Activated B cell treated with CpG ODN at 0.5 μM for 24 hours (primary cell): ENCODE measurements at regions not wholly inside any gene's neighbourhood (a gene's known extent, or its start where the extent isn't known, plus 50 kb on each side); places are given as distances from the start of the nearest gene placed in this dataset.

ENCODE experiments used
- ATAC-seq: fragments of 200-7000 bp; cut with Tn5 transposase; one replicate; pipeline ENCODE4 v1.10.0; 2021; ENCODE audit warnings: low read depth, mild to moderate bottlenecking, moderate library complexity
- CTCF ChIA-PET: fragments of 350-600 bp; sonication (Branson Sonifier 250); formaldehyde crosslinking; loops from one replicate; lab custom pipeline; 2021; ENCODE audit warnings: antibody characterized with exemption; lab: Charles Lee
- POLR2A ChIA-PET: fragments of 350-600 bp; sonication (Branson Sonifier 250); formaldehyde crosslinking; loops from one replicate; lab custom pipeline; 2021; ENCODE audit warnings: antibody characterized with exemption; lab: Charles Lee
- DNase-seq: peaks from one replicate; pipeline ENCODE4 v3.0.0; 2022
- H3K27ac Mint-ChIP-seq: one replicate; pipeline ENCODE4 v1.8.0; 2020; ENCODE audit warnings: mixed read lengths
- H3K27me3 Mint-ChIP-seq: one replicate; pipeline ENCODE4 v1.8.0; 2021; ENCODE audit warnings: mixed read lengths
- H3K36me3 Mint-ChIP-seq: one replicate; pipeline ENCODE4 v1.8.0; 2021; ENCODE audit warnings: low read depth, mixed read lengths
- H3K4me1 Mint-ChIP-seq: one replicate; pipeline ENCODE4 v1.8.0; 2021; ENCODE audit warnings: mixed read lengths
- H3K4me3 Mint-ChIP-seq: one replicate; pipeline ENCODE4 v1.8.0; 2020; ENCODE audit warnings: mild to moderate bottlenecking, mixed read lengths
- H3K9me3 Mint-ChIP-seq: one replicate; pipeline ENCODE4 v1.8.0; 2020; ENCODE audit warnings: mixed read lengths
- intact Hi-C: fragments of 100-400 bp; cut with micrococcal nuclease; formaldehyde crosslinking; loops from one replicate; pipeline ENCODE4 v1.15.1; 2024
- TF ChIP-seq, protein P1 (sequence below): fragments of 200-600 bp; IDR thresholded peaks from one replicate; pipeline ENCODE4 v1.8.0; 2022; ENCODE audit warnings: antibody characterized with exemption, mild to moderate bottlenecking

DNA sequence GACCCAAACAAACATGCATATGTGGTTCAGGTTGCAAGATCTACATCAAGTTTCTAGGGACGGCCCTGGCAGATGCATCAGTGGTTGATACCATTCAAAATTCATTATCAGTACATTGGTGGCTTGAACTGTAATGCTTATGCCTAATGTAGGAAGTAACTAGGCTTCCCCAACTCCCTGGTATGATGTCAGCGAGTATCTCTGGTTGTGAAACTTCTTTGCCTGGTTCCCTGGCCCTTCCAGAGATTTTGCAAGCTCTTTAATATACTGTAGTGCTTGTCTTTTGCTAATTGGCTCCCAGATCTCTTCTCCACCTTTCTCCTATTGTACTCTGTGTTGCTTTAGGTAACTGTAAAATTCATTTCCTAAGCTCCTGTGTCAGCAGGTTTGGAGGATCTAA is 114.8 kb upstream of the RARB start:
- Mint-ChIP-seq H3K4me1 (no peaks in the 10 kb centered on the region), H3K27ac (no peak overlapping the region), H3K27me3 (no peaks in the 10 kb centered on the region), H3K36me3 (no peaks in the 10 kb centered on the region), H3K4me3 (no peak overlapping the region), H3K9me3 (no peaks in the 10 kb centered on the region)
- ChIA-PET CTCF (no interaction called here), POLR2A (no interaction called here)
- TF ChIP-seq, protein P1, sequence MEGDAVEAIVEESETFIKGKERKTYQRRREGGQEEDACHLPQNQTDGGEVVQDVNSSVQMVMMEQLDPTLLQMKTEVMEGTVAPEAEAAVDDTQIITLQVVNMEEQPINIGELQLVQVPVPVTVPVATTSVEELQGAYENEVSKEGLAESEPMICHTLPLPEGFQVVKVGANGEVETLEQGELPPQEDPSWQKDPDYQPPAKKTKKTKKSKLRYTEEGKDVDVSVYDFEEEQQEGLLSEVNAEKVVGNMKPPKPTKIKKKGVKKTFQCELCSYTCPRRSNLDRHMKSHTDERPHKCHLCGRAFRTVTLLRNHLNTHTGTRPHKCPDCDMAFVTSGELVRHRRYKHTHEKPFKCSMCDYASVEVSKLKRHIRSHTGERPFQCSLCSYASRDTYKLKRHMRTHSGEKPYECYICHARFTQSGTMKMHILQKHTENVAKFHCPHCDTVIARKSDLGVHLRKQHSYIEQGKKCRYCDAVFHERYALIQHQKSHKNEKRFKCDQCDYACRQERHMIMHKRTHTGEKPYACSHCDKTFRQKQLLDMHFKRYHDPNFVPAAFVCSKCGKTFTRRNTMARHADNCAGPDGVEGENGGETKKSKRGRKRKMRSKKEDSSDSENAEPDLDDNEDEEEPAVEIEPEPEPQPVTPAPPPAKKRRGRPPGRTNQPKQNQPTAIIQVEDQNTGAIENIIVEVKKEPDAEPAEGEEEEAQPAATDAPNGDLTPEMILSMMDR = no peak
- no peak for ATAC-seq
- intact Hi-C loops = no loop called here
- no peak for DNase-seq

DNA sequence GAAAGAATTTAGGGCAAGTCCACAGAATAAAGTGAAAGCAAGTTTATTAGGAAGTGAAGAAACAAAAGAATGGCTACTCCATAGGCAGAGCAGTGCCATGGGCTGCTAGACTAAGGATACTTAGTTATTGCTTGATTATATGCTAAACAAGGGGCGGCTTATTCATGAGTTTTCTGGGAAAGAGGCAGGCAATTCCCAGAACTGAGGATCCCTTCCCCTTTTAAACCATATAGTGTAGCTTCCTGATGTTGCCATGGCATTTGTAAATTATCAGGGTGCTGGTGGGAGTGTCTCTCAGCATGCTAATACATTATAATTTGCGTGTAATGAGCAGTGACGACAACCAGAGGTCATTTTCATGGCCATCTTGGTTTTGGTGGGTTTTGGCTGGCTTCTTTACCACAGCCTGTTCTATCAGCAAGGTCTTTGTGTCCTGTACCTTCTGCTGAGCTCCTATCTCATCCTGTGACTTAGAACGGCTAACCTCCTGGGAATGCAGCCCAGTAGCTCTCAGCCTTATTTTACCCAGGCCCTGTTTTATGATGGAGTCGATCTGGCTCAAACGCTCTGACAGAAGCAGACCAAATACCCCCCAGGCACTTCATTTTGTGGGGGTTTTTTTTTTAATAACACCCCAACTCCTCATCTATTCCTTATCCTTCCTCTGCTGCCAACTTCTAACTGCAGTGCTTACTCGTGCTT is 103.0 kb upstream of the RARB start:
- intact Hi-C loops = no loop called here
- H3K36me3 Mint-ChIP-seq = no peaks in the 10 kb centered on the region
- CTCF ChIA-PET = no interaction called here
- TF ChIP-seq, protein P1 = no peak
- no peak for ATAC-seq
- peaks cover 5% of the 10 kb centered on the region for H3K9me3 Mint-ChIP-seq
- H3K27ac Mint-ChIP-seq = no peak overlapping the region
- no peak overlapping the region for H3K4me3 Mint-ChIP-seq
- no peak for DNase-seq
- POLR2A ChIA-PET = no interaction called here
- no peaks in the 10 kb centered on the region for H3K27me3 Mint-ChIP-seq
- no peaks in the 10 kb centered on the region for H3K4me1 Mint-ChIP-seq

DNA sequence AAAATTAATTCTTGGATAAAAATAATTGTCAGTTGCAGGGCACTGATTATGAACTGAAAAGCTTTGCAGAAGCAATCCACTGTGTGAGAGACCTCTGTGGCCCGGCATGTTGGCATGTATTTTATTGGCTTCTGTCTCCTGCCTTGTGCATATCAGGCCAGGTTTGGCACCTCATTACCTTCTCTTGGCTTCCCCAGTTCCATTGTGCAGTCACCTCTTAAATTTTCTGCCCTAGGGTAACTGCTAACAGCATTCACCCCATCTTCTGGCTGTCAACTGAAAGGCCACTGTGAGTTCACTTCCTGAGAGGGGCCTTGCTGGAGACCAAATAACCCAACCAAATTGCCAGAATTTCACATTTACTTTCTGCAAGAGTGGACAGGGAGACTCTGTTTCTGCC is 92.7 kb upstream of the RARB start:
- intact Hi-C loops = no loop called here
- Mint-ChIP-seq H3K27me3 (no peaks in the 10 kb centered on the region), H3K4me1 (no peaks in the 10 kb centered on the region), H3K9me3 (peaks cover 6% of the 10 kb centered on the region), H3K36me3 (no peaks in the 10 kb centered on the region), H3K4me3 (no peak overlapping the region), H3K27ac (no peak overlapping the region)
- TF ChIP-seq, protein P1 = no peak
- no peak for ATAC-seq
- CTCF ChIA-PET = no interaction called here
- DNase-seq = no peak
- POLR2A ChIA-PET = no interaction called here

DNA sequence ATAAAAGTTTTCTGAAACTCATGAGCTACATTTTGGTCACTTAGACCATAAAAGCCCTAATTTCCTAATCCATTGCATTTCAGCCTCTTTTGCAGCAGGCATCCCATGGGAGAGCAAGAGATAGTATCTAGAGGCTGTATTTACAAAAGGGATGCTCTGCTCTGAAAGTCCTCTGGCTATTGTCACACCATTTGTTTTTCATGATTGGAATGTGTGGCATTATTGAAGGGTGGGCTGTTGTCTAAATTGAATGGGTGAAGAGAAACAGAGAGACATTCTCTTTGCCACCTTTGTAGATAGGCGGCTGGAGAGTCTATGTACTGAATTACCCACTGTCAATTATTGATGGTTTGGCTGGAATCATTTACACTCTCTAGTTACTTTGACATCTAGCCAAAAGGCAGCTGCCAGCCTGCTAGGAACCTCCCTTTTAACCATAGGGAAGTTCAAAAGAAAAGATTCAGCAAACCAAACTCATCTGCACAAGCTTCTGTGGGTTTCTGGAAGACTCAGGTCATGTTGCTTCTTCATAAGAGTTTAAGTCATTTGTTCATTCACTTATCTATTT is 89.8 kb upstream of the RARB start:
- ChIA-PET POLR2A (no interaction called here), CTCF (no interaction called here)
- TF ChIP-seq, protein P1 = no peak
- no peak overlapping the region for H3K4me3 Mint-ChIP-seq
- DNase-seq = no peak
- no peaks in the 10 kb centered on the region for H3K27me3 Mint-ChIP-seq
- intact Hi-C loops = no loop called here
- ATAC-seq = no peak
- no peak overlapping the region for H3K27ac Mint-ChIP-seq
- H3K4me1 Mint-ChIP-seq = no peaks in the 10 kb centered on the region
- H3K9me3 Mint-ChIP-seq = no peaks in the 10 kb centered on the region
- H3K36me3 Mint-ChIP-seq = no peaks in the 10 kb centered on the region

DNA sequence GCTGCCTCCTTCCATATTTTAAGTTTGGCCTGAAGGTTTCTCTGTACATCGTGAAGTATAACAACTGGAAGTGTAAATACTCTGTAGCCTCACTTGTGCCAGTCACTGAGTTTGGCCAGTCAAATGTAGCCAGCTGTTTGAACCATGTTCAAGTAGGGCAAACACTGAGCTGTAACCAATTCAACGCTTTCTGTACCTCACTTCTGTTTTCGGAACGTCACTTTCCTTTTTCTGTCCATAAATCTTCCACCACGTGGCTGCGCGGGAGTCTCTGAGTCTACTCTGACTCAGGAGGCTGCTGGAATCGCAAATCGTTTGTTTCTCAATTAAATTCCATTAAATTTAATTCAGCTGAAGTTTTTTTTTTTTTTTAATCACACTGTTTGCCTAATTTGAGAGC is 88.8 kb upstream of the RARB start:
- intact Hi-C loops = no loop called here
- POLR2A ChIA-PET = no interaction called here
- no peak overlapping the region for H3K27ac Mint-ChIP-seq
- no peak for DNase-seq
- H3K9me3 Mint-ChIP-seq = no peaks in the 10 kb centered on the region
- H3K27me3 Mint-ChIP-seq = no peaks in the 10 kb centered on the region
- H3K4me1 Mint-ChIP-seq = no peaks in the 10 kb centered on the region
- H3K4me3 Mint-ChIP-seq = no peak overlapping the region
- no peak for ATAC-seq
- TF ChIP-seq, protein P1 = no peak
- H3K36me3 Mint-ChIP-seq = no peaks in the 10 kb centered on the region
- CTCF ChIA-PET = no interaction called here
